NCI-H1417 (cell line): ENCODE measurements at regions not wholly inside any gene's neighbourhood (a gene's known extent, or its start where the extent isn't known, plus 50 kb on each side); places are given as distances from the start of the nearest gene placed in this dataset.
"Not testable (repeated sequence)": the region's sequence is repeated elsewhere in the genome, so short reads cannot be mapped to it uniquely, and the experiment has no call there.

Experiments
- DNase-seq, 3 experiments: peaks; one replicate each; lab custom pipeline; 2025; lab: John Stamatoyannopoulos, UW

DNA sequence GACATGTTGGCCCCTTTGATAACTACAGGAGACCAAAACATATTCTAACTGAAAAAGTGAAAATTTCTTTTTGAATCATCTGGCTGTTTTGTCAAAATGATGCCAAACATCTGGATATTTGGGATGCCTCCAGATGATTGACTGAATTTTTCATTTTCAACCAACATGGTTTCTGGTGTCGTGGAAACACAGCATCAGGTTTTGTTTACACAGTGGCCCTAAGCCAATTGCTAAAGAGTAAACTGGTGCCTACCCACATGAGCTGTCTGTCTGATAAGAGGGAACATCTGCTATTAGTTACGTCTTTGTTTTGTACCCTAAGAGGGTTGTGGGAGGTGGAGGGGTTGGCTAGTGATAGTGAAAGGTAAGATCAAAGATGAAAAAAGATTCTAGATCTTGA lies 204.8 kb downstream of the KCNK2 start:
- no peak for DNase-seq

DNA sequence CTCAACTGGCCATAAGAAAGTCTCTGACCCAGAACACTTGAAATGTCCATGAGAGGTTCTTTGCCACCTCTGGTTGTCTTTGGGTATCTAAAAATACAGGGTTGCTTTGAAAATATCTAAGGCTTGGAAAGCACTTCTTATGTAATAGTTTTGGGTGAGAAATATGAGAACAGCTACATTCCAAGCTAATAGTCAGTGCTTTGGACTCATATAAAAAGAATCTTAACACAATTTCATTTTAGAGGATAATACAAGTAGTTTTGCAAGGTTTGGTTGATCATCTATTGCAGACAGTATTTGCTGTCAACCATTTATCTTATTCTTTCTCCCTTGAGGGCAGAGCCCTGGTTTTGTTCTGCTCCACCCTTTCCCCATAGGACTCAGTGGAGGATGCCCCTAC lies 207.5 kb downstream of the KCNK2 start:
- no peak for DNase-seq

DNA sequence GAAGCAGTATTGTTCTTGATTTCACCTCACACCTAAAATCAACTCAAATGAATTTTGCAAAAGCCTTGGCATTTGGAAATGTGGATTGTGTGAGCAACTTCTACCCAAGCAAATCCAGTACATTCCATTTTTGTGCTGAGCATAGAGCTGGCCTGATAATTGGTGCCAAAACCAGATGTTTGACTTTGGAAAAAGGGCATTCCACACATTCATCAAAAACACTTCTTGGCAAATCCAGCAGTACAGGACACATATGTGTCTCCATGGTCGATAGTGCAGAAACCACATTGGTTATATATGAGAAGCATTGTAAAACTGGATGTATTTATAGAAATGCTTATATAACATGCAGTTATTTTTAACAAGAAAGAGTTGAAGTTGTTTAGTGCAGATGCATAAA lies 210.4 kb downstream of the KCNK2 start:
- no peak for DNase-seq

DNA sequence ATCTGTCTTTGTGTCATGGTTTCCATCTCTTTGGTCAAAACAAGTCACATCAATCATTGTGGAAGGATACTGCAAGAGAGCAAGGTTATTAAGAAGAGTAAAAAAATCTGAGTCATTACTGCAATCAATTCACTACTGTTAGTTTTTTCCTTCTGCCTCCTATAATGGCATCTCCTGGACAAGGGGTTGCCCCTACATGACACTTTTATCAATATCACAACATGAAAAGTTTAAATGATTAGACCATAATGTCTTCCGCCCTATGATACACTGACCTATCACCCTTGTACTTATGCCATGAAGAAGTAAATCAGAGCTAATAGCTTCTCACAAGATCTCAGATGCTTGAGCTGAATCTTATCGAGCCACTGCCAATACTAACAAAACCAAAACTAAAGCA lies 223.9 kb downstream of the KCNK2 start:
- no peak for DNase-seq

DNA sequence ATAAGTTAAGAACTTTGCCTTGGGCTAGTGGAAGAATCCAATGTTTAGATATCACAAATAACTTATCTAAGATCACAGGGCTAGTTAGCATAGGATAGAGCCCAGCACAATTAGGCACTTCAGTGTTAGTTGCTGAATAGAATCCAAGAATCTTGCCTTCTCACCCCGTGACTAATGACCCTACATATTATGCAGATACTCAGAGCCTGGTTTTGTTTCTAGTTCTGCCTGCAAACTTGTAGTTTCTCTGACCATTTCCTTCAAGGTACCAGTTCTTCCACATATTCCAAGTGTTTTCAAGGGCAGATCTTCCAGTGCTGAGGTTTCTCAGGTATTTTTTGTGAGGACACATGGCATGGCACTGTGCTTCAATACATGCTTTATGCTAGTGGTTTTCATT lies 239.3 kb downstream of the KCNK2 start:
- no peak for DNase-seq

DNA sequence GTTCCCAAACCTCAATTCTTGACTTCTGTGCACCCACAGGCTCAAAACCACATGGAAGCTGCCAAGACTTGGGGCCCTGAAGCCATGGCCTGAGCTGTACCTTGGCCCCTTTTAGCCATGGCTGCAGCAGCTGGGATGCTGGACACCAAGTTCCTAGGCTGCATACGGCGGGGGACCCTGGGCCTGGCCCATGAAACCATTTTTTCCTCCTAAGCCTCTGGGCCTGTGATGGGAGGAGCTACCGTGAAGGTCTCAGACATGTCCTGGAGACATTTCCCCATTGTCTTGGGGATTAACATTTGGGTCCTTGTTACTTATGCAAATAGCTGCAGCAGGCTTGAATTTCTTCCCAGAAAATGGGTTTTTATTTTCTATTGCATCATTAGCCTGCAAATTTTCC lies 241.5 kb downstream of the KCNK2 start:
- DNase-seq = not testable (repeated sequence)

DNA sequence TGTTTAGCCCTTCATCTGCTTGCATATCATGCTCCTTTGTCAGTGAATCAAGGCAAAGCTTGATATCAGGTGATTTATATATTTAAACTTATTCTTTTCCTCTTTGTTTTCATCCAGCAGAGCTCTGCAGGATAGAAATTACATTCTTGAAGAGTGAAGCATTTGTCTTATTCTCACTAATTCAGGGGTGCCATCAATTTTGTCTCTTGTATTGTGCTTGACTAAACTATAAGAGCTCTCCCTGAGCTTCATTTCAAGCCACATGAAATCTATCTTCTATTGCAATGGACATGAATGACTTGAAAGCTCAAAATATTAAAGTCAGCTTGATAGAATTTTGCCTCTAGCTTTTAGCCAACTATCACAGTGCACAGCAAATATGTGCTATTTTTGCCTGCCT lies 236.7 kb upstream of the KCTD3 start:
- no peak for DNase-seq

DNA sequence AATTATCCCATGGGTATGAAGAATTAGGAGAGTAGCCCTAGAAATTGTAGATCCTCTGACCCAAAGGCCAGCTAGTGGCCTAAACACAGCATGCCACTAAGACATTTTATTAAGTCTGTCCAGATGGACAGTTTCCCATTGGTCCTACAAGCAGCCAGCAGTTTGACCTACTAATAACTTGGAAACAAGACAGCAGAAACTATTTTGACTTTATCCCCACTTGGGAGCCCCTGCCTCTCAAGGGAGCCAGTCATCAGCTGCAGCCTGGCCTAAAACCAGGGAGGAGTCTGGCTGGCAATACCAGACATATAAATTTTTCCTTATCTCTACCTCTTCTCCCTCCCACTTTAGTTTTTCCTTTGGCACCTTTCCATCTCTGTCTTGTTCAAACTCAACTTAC lies 222.6 kb upstream of the KCTD3 start:
- DNase-seq = no peak

DNA sequence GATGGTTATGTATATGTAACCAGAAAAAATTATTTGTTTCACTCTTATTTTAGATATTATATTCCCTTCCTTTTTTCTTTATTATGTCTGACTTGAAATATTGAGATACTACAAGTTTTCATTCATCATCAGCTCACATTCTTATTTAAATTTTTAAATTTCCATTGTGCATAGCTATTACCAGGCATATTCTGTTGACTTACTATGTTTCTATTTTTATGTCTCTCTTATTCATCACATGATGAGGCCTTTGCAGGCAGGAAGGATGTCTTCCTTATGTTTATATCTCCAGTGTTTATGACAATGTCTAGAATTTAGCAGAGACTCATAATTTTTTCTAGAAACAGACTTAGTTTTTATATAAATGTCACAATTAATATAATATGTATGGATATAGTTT lies 221.9 kb upstream of the KCTD3 start:
- no peak for DNase-seq

DNA sequence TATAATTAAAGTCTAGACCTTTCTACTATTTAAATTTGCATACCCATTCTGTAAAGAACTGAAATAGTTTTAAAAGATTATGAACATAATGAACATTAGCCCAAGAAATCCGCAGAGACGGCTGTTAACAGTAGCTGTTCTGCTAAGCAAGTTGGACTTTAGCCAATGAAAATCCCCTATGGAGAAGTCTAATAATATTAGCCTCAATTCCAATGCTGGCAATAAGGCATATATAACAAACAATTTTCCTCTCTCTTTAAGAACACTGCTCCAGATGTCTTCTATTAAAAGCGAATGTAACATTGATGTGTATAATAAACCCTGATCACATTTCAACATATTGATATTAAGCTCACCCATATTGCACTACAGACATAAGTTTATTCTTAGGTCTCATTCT lies 221.3 kb upstream of the KCTD3 start:
- no peak for DNase-seq

DNA sequence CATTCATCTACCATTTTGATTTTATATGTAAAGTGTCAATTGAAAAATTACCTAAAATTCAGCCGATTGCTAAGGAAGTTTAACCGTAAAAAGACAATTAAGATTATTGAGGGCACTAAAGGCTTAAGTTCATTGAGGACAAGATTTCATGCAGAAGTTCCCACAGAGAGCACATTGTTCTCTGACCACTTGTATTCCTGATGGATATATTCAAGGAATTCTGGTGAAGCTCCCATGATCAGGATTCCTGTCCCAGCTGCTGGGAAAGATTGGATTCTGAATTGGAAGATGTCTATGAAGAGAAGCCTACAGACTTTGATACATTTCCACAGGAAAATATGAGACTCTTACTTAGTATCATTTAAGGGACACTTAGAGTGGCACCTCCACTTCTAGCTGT lies 209.2 kb upstream of the KCTD3 start:
- no peak for DNase-seq

DNA sequence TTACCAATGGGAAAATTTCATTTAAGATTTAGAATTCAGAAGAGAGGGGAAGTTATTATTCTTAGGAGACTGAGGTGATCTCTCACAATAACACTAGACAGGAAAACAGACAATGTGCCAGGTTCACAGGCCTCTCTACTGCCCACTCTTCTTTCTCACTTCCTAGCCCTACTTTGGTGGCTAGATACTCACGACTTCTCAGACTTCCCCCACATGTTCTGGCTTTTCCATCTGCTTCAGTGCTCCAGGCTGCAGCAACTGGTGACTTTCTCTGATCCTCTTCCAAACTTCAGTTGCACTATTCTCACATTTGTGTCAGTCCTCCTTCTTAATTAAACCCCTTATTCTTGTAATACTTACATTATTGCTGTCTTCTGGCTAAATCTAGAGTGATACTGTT lies 208.7 kb upstream of the KCTD3 start:
- no peak for DNase-seq

DNA sequence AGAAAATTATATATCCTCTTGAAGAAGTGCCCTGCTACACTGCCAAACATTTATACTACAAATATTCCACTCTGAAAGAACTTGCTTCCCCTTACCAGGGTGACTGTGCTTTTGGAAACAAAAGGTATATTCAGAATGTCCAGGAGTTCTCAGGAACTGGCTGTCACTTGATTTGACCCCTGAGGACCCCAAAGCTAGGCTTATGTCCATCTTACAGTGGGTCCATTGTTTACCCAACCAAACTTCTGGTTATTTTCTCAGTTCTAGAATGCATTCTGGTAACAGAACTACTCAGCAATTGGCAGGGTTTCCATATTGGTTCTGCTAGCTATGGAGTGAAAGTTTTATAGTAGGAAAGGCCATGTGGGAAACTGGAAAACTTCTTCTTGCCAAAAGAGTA lies 207.1 kb upstream of the KCTD3 start:
- no peak for DNase-seq

DNA sequence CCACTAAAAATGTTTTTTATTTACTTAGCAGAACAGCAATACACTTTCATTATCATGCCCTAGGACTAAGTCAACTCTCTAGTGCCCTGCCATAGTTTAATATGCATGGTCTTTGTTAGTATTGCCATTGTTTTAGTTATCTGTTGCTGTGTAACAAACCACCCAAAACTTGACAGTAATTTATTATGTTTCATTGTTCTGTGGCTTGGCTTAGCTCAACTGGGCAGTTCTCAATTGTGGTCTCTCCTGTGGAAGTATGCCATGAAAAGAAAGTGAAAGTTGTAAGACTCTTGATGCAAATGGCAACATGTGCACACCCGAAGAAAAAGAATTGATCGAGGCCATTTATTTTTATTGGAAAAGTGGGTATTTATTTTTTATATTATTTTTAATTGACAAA lies 206.3 kb upstream of the KCTD3 start:
- DNase-seq = no peak

DNA sequence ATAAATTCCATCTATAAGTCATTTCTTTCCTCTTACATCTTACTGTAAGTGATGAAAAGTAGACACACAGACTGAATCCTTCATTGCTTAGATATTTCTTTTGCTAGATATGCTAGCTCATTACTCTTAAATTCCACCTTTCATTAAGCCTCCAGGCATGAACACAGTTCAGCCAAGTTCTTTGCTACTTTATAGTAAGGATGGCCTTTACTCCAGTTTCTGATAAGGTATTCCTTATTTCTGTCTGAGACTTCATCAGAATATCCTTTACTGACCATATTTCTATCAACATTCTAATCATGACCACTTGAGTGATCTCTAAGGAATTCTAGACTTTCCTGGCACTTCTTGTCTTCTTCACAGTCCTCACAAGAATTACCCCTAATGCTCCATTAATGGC lies 191.7 kb upstream of the KCTD3 start:
- DNase-seq = no peak

DNA sequence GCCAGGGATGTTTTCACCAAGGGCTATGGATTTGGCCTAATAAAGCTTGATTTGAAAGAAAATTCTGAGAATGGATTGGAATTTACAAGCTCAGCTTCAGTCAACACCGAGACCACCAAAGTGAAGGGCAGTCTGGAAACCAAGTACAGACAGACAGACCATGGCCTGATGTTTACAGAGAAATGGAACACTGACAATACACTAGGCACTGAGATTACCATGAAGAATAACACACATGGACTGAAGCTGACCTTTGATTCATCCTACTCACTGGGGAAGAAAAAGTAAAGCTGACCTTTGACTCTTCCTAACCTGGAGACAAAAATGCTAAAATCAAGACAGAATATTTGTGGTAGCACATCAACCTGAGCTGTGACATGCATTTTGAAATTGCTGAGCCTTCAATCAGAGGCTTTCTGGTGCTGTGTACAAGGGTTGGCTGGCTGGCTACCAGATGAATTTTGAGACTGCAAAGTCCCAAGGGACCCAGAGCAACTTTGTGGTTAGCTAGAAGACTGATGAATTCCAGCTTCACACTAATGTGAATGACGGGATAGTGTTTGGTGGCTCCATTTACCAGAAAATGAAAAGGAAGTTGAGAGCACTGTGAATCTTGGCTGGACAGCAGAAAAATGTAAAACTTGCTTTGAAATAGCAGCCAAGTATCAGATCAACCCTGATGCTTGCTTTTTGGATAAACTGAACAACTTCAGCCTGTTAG lies 190.4 kb upstream of the KCTD3 start:
- peak in 1 of 3 experiments; percentile 50 for DNase-seq

DNA sequence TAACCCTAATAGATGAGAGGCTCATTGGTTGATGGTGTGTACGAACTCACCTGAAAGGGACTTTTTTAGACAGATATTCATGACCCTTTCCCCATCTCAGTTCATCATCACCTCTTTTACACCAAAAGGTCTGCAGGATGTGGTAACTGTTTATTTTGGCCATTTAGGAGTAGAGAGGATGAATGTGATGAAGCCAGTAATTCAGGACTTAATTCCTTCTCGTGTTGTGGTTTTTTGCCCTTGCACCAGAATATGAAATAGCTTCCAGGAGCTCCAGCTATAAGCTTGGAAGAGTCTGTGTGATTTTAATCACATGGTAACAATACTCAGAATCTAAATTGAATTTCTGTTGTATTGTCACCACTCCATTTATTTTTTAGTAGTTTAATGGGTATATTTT lies 189.4 kb upstream of the KCTD3 start:
- DNase-seq = no peak

DNA sequence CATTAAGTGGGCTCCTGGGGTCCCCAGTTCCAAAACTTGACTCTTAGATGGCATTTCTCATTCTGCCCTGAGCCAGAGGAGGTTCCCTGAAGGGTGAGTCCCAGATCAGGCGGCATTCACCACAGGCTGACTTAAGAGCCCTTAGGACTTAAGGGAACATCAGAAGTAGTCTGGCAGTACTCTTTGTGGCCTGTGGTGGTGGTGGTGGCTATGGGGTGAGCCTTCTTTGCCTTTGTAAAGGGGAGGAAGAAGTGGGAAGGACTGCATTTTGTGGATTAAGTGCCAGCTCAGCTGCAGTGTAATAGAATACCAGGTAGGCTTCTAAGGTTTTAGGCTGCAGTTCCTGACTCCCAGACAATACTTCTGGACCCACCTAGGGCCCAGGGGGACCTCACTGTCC lies 186.5 kb upstream of the KCTD3 start:
- DNase-seq = no peak

DNA sequence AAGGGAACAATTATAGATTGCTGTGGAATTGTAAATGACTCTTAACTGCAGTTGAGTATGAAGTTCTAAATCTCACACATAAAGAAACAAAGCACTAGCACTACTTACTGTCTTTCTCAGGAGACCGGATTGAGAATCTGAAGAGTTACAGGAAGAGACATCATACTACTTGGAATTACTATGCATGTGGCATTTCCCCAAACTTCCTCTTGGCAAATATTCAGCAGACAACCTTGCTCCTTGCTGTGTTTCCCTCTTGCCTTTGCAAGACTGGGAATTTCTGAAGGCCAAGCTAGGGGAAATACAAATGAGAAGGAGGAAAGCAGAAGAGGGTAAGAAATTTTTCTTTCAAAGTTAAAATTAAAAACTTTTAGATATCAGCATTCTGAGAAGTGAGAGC lies 173.6 kb upstream of the KCTD3 start:
- no peak for DNase-seq

DNA sequence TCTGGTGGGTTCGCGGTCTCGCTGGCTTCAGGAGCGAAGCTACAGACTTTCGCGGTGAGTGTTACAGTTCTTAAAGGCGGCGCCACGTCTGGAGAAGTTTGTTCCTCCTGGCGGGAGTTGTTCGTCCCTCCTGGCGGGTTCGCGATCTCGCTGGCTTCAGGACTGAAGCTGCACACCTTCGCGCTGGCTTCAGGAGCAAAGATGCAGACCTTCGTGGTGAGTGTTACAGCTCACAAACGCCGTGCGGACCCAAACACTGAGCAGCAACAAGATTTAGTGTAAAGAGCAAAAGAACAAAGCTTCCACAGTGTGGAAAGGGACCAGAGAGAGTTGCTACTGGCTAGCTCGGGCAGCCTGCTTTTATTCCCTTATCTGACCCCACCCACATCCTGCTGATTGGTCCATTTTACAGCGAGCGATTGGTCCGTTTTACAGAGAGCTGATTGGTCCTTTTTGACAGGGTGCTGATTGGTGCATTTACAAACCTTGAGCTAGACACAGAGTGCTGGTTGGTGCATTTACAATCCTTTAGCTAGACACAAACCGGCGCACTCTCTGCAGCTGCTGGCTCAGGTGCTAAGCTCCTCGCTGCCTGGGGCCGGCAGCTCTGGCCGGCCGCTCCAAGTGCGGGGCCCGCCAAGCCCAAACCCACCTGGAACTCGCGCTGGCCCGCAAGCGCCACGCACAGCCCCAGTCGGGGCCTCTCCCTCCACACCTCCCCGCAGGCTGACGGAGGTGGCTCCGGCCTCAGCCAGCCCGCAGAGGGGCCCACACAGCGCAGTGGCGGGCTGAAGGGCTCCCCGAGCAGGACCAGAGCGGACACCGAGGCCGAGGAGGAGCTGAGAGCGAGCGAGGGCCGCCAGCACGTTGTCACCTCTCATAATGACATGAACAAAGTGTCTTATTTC lies 172.8 kb upstream of the KCTD3 start:
- DNase-seq = no peak

DNA sequence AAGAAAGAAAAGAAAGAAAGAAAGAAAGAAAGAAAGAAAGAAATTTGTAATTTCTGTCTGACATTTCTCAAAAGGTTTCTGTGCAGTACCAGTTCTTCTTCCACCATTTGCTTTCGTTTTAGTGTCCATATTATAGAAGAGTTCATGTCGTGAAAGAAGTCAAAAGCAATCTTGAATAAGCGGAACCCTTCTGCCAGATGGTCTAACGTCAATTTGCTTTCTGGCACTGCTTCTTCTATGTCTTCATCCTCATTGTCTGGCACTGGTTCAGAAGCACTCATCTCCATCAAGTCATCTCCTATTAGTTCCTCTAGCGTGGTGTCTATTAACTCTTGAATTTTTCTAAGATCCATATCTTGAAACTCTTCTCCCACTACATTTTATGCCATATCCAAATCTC lies 170.0 kb upstream of the KCTD3 start:
- DNase-seq = no peak

DNA sequence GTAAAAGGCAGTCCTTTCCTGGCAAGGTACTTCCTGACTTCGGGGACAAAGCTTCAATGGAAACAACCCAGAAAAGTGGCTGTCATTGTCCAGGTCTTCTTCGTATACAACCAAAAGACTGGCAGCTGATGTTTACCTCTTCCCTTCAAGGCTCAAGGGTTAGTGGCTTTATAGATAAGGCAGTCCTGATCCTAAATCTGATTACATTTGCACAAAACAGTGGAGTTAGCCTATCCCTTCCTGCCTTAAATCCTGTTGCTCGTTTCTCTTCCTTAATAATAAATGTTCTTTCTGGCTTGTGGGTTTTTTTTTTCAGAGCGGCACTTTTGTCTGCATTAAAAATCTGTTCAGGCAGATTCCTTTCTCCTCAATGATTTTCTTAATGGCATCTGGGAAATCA lies 169.3 kb upstream of the KCTD3 start:
- no peak for DNase-seq

DNA sequence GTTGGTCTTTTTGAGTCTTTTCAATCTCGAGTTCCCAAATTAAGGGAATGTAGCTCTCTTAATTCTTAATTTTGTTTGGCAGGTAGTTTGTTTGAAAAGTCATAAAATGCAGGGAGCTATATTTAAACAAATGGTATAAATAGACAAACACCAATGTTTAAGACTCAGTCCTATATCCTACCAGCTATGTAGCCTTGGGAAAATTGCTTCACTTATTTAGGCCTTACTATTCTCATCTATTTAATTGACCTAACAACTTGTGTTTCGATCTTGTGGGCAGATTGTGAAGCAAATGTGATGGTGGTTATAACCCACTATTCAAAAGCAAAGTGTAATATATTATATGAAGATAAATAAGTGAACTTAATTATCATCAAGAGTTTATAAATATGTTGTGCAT lies 167.3 kb upstream of the KCTD3 start:
- no peak for DNase-seq

DNA sequence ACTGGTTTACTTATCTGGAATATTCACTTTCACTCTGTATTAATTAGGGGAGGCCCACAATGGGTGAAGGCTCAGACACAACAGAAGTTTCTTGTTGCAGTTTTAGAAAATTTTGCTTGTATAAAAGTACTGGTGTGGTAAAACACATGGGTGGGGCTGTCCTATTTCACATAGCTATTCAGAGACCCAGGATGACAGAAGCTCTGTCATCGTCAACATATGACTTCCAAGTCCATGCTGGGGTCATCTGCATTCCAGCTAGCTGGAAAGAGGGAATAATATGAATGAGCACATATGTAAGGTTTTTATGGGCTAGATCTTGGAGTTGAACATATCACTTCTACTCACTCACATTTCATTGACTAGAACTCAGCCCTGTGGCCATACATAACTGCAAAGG lies 166.4 kb upstream of the KCTD3 start:
- DNase-seq = no peak
